ENCODE measurements at regions not wholly inside any gene's neighbourhood (a gene's known extent, or its start where the extent isn't known, plus 50 kb on each side); places are given as distances from the start of the nearest gene placed in this dataset.

- Histone ChIP-seq H2BK120ac (ENCODE audit: low read depth, low read length, poor library complexity, severe bottlenecking) (no peak overlapping the region), H3K4me1 (ENCODE audit: insufficient read depth, low read length) (no peaks in the 10 kb centered on the region; the same call in 1 of the 2 replicates), H3K56ac (ENCODE audit: insufficient read length, low read depth, low read length) (no peak overlapping the region), H3K4me2 (ENCODE audit: insufficient read depth, insufficient read length, low read length) (no peak overlapping the region), H3K23me2 (ENCODE audit: insufficient read length, low read depth, low read length, poor library complexity, severe bottlenecking) (no peaks in the 10 kb centered on the region), H3K9ac (ENCODE audit: extremely low read depth, insufficient read length, low read length) (no peak overlapping the region), H3K14ac (ENCODE audit: insufficient read depth, low read length) (no peak overlapping the region), H2BK5ac (ENCODE audit: insufficient read length, low read length) (no peak overlapping the region), H3K27ac (ENCODE audit: insufficient read length, low read depth, low read length) (no peak overlapping the region), H3K18ac (ENCODE audit: insufficient read length, low read depth, low read length) (no peak overlapping the region), H2AFZ (ENCODE audit: low read length) (no peak overlapping the region), H3T11ph (ENCODE audit: low read length) (no peak overlapping the region), H4K5ac (ENCODE audit: insufficient read length, low read depth, low read length) (no peak overlapping the region), H4K8ac (replicated peaks; ENCODE audit: insufficient read length, low read depth, low read length) (no peak overlapping the region), H2AK5ac (ENCODE audit: insufficient read length, low read length) (no peak overlapping the region), H3K9me3 (ENCODE audit: control insufficient read depth, low read depth, low read length) (no peaks in the 10 kb centered on the region), H3K79me2 (ENCODE audit: insufficient read depth, low read length) (no peaks in the 10 kb centered on the region), H3K27me3 (ENCODE audit: insufficient read depth, low read length) (no peaks in the 10 kb centered on the region), H2BK15ac (ENCODE audit: low read depth, low read length) (no peak overlapping the region), H2BK20ac (ENCODE audit: low read depth, low read length, poor library complexity, severe bottlenecking) (no peak overlapping the region), H4K20me1 (ENCODE audit: control insufficient read depth, insufficient read depth, insufficient read length) (no peaks in the 10 kb centered on the region), H3K79me1 (ENCODE audit: insufficient read depth, low read depth, low read length, poor library complexity, severe bottlenecking) (no peaks in the 10 kb centered on the region), H3K23ac (ENCODE audit: insufficient read length, low read depth, low read length) (no peak overlapping the region), H4K91ac (ENCODE audit: insufficient read length, low read depth, low read length) (no peak overlapping the region), H3K4ac (ENCODE audit: low read depth, low read length) (no peak overlapping the region), H2BK12ac (ENCODE audit: insufficient read length, low read depth, low read length) (no peak overlapping the region)
- no CpG with 5 or more reads among the region's 6 CpGs for WGBS (ENCODE audit: extremely low coverage, insufficient read length, low lambda C conversion rate)
- peaks cover 4 to 5% of the 10 kb centered on the region in 2 experiments; a peak in 3 of 4 replicates for H3K4me1 Mint-ChIP-seq
- H3K27me3 Mint-ChIP-seq (ENCODE audit: low read depth), result no peaks in the 10 kb centered on the region
- no peak for DNase-seq
- no peaks in the 10 kb centered on the region for H3K36me3 Mint-ChIP-seq (ENCODE audit: insufficient read depth in 1 of 3, low read depth in 3 of 3)
- H3K27ac Mint-ChIP-seq, result no peak overlapping the region
- TF ChIP-seq, protein P1, sequence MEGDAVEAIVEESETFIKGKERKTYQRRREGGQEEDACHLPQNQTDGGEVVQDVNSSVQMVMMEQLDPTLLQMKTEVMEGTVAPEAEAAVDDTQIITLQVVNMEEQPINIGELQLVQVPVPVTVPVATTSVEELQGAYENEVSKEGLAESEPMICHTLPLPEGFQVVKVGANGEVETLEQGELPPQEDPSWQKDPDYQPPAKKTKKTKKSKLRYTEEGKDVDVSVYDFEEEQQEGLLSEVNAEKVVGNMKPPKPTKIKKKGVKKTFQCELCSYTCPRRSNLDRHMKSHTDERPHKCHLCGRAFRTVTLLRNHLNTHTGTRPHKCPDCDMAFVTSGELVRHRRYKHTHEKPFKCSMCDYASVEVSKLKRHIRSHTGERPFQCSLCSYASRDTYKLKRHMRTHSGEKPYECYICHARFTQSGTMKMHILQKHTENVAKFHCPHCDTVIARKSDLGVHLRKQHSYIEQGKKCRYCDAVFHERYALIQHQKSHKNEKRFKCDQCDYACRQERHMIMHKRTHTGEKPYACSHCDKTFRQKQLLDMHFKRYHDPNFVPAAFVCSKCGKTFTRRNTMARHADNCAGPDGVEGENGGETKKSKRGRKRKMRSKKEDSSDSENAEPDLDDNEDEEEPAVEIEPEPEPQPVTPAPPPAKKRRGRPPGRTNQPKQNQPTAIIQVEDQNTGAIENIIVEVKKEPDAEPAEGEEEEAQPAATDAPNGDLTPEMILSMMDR (conservative IDR thresholded peaks at IDR 0.05), result no peak
- no peaks in the 10 kb centered on the region for H3K9me3 Mint-ChIP-seq
- no peak overlapping the region for H3K4me3 Mint-ChIP-seq
These were observed 112.0 kb upstream of the ISL1 start for GRCh38 chr5:51271261-51271660.
